HG03196 (cell line): ENCODE measurements at regions not wholly inside any gene's neighbourhood (a gene's known extent, or its start where the extent isn't known, plus 50 kb on each side); places are given as distances from the start of the nearest gene placed in this dataset.

Experiments used
- ATAC-seq: cut with Tn5 transposase; IDR thresholded peaks from one replicate; pipeline ENCODE4 v1.9.1; 2021; ENCODE audit not compliant: unreplicated experiment

- no peak for ATAC-seq
These were observed 55.8 kb upstream of the CDH6 start for GRCh38 chr5:31137676-31138075.

DNA sequence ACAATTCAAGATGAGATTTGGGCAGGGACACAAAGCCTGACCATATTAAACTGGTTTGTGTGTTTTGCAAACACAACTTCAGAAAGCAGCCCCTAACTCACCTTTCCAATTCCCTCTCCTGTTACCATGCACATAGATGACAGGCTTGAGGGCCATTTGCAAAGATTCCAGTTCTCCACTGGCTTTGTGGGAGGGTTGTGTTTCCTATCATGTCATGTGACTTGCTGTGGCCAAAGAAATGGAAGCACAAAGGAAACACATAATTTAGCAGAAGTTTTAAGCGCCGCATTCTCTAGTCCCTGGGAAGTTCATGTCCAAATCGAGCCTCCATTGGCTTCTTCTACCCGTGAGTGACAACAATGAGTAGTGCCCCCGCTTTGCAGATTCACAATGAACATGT lies 57.9 kb upstream of the CDH6 start:
- ATAC-seq: no peak

GRCh38 chr5:31133488-31133887 lies 60.0 kb upstream of the CDH6 start:
- no peak for ATAC-seq

DNA sequence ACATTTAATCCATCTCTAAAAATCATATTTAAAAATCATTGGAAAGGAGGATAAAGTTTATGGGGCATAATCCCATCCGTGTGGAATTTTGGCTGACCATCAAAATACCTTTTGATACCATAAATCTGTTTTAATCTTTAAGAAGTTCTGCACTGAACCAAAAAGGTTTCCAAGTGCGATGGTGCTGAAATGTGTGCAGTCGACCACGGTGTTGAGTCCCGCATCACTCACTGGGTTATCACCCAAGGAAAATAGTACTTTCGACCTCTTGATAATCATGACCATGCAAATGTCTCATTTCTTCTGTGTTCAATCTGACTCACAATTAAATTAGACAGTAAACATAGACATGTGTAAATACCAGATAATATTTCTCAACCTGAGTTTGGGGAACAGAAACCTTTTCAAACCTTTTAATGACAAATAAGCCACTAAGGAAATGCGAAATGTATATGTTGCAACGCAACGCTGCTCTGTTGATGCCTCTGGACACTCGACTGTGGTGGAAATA lies 62.0 kb upstream of the CDH6 start:
- no peak for ATAC-seq

DNA sequence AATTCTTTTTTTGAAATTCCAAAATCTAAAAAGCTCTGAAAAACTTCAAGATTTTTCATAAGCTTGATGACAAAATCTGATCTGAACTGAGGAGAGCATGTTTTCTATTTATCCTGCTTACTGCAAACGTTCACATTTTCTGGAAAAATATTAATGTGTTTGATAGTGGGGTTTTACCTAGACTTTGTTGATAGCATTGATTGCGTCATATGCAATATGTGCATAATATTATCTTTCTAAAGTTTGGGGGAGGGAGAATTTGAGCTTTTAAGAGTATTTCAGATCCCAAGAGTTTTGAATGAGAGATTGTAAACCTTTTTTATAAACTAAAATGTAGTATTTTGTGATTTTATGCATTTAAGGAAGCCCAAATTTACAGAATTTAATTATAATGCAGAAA lies 62.8 kb upstream of the CDH6 start:
- ATAC-seq: no peak

GRCh38 chr5:31124651-31125305 lies 68.7 kb upstream of the CDH6 start:
- ATAC-seq: no peak

DNA sequence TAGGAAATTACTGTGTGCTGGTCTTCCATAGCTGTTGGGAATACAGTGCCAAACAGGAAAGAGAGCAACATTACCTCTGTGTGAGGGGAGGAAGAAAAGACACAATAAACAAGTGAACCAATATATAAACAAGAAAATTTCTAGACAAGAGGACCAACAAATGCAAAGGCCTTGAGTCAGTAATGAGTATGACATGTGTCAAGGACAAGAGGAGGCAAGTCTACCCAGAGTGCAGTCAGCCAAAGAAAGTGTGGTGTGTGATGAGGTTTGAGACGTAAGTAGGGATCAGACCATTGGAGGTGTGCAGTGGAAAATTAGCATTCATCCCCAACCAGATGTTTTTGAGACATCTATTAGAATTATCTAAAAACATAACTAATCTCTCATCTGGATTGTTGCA lies 69.5 kb upstream of the CDH6 start:
- no peak for ATAC-seq

GRCh38 chr5:31122998-31123951 lies 70.2 kb upstream of the CDH6 start:
- no peak for ATAC-seq

- no peak for ATAC-seq
These were observed 72.3 kb upstream of the CDH6 start for GRCh38 chr5:31121224-31121623.

DNA sequence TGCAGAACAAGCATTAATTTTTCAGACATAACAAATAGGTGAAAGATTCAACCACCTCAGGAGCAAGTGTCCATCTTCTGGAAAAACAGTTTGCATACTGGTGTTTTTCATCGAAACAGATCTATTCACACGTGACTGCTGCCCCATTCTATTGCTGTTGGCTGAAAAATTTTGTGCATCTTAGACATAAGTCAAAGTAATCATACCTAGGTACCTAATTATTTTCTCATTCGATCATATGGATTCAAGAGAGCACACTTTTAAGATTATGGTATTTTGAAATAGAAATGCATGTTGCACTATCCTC lies 72.9 kb upstream of the CDH6 start:
- no peak for ATAC-seq

DNA sequence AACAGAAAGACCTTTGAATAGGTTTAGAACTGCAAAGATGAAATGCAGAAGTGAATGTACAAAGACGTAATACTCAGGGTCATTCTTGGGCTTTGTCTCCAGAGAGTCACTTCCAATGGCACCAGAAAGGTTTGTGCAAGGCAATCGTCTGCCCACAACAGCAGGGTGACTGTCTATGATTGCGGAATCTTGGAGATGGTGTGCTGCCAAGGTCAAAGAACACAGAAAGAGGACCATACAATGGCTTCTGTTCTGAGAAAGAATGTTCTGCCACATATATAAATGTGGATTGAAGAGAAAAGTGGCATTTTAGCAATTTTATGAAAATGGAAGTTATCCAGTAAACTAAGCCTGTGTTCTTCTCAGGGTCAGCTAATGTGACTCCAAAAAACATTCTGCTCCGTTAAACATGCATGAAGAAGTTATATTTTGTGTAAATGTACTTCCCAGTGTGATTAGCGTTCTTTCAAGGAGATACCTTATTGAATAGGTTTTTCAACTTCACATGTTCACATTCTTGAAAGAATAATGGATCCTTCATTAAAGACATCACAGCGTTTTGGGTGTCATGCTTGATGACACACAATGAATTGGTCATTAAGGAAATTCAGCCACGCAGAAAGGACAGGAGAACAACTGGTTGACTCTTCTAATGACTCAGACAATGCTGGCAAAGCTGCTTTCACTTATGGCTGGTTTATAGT lies 73.4 kb upstream of the CDH6 start:
- ATAC-seq: no peak

- ATAC-seq: no peak
These were observed 76.9 kb upstream of the CDH6 start for GRCh38 chr5:31116466-31117031.

DNA sequence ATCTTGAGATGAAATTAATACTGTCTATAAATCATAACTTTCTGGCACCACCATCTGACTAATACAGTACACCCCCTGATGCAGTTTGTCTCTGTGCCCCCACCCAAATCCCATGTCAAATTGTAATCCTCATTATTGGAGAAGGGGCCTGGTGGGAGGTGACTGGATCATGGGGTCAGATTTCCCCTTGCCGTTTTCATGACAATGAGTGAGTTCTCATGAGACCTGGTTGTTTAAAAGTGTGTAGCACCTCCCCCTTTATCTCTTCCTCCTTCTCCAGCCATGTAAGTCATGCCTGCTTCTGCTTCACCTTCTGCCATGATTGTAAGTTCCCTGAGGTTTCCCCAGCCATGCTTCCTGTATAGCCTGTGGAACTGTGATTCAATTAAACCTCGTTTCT lies 78.7 kb upstream of the CDH6 start:
- ATAC-seq: no peak

DNA sequence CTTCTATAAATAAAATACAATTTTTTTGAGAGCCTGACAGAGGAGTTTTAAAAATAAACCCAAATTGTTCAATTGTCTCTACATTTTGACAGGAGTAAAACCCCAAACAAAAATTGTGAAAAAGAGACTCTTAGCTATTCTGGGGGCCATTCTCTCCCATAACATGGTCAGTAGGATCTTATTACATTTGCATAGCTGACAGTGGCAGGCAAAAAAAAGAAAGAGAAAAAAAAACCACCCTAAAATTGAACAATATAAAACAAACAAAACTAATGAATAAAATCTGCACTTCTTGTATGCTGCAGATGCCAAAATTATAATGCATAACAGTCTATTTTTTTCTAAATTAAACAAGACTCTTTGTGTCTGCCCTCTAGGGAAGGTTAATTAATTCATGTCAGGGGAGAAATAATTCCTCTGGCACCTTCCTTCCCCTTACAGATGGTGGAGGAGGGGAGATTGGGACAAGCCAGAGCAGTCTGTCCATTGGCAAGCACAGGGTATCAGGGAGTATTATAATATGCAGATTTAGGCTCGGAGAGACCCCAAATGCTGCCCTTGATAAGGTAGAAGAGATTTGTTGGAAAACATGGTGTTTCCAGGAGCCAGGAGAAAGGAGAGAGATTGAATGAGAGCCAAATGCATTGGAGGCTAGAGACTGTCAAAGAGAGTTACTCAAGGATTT lies 79.7 kb upstream of the CDH6 start:
- no peak for ATAC-seq

GRCh38 chr5:31113101-31113500 lies 80.4 kb upstream of the CDH6 start:
- no peak for ATAC-seq

DNA sequence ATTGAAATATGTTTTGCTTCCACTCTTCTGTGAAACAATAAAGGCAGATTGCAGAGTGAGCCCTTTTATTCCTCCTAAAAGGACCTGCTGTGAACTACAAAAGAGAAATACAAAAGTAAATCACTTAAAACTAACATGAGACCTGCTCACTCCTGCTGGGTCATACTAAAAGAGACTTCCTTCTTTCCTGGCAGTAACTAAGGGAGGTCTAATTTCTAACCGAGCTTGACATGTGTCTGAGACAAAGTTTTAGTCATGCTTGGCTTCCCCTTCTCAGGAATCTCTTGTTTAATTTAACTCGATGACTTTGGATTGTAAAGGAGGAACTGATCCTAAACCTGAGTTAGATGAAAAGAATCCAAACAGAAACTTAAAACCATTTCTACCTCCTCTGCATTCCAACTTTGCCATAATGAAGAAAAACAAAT lies 86.4 kb upstream of the CDH6 start:
- ATAC-seq: no peak

GRCh38 chr5:31106691-31107090 lies 86.8 kb upstream of the CDH6 start:
- ATAC-seq: no peak

- ATAC-seq: no peak
These were observed 87.2 kb upstream of the CDH6 start for GRCh38 chr5:31106278-31106677.

DNA sequence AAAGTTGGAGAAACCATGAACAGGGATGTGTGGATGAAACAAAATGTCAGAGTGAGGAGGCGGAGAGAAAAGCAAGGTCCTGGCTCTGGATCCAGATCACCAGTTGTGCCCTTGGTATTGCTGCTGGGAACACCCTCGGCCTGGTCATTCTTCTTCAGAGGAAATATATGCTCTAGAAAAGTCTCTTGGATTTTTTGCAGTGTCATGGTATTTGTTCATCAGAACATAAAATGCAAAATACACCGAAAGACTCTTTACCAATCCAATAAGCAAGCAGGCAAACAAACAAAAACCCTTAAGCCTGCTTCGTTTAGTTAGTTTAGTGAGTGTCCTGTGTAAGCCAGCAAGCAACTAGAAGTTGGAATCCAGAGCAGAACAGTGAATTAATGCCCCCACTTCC lies 88.7 kb upstream of the CDH6 start:
- no peak for ATAC-seq

- ATAC-seq: no peak
These were observed 92.6 kb upstream of the CDH6 start for GRCh38 chr5:31100781-31101310.
